Stimulated activated CD4-positive, alpha-beta T cell treated with anti-CD3 and anti-CD28 coated beads, Interleukin-15, amount 100 ng/mL, for 48 hours (primary cell): ENCODE measurements at regions not wholly inside any gene's neighbourhood (a gene's known extent, or its start where the extent isn't known, plus 50 kb on each side); places are given as distances from the start of the nearest gene placed in this dataset.
"Not testable (repeated sequence)": the region's sequence is repeated elsewhere in the genome, so short reads cannot be mapped to it uniquely, and the experiment has no call there.

Source experiments
- DNase-seq, 2 donors: peaks; one replicate each; pipeline ENCODE4 v3.0.0-alpha.2; 2020; ENCODE audit warnings: low read depth in 2 of 2

GRCh38 chr3:27629366-27629765 is 92.8 kb downstream of the EOMES start:
- DNase-seq: no peak

DNA sequence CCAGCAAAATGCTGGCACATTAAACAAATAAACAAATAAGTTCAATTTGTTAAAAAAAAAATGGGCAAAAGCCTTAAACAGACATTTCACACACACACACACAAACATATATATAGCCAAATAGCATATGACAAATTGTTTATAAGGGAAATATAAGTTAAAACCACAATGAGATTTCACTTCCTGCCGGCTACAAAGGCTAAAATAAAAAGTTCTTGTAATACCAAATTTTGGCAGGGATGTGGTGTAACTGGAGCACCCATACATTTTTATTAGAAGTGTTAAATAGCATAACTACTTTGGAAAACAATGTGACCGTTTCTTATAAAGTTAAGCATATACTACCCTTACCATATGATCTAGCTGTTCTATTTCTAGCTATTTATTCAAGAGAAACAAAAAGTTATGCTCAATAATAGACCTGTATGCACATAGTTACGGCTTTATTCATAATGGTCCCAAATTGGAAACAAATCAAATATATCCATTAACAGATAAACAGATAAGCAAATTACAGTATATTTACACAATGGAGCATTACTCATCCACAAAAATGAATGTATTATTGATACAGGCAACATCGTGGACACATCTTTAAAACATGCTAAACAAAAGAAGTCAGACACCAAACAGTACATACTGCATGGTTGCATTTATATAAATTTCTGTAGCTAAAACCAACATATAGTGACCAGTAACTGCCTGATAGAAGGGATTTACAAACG is 93.9 kb downstream of the EOMES start:
- no peak for DNase-seq

DNA sequence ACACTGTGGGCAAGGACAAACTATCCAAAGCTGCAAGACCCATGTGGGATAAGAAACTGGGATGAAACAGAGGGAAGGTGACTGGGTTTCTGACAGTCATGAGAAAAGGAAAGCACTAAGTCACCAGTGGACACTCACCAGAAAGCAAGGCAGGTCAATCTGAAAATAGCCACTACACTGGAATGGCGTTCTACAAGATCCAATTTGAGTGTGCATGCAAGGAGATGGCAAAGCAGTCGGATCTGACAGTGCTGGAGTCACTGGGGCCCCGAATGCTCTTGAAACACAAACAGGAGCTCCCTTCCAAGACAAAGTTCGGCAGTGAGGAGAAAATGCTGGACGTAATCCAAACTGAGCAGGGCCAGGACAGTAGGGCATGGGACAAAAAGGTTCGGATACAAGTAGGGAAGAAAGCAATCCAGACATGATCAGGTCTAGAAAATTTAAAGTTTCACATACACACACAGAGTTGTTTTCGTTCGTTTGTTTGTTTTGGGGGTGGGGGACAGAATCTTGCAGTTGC is 95.5 kb downstream of the EOMES start:
- DNase-seq: no peak

DNA sequence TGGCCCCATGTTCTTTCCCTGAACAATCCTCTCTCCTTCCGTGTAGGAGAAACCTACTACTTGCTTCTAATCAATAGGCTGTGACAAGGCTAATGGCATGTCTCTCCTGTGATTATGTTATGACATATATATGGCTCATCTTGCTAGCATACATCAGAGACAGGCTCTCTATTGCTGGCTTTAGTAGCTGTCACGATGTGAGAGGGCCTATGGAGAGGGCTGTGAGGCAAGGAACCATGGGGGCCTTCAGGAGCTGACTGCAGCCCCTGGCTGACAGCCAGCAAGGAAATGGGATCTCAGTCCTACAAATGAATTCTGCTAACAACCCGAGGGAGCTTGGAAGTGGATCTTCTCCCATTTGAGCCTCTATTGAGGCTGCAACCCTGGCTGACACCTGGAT is 96.3 kb downstream of the EOMES start:
- no peak for DNase-seq

- no peak for DNase-seq
Observed at GRCh38 chr3:27623085-27623753, 98.9 kb downstream of the EOMES start.

DNA sequence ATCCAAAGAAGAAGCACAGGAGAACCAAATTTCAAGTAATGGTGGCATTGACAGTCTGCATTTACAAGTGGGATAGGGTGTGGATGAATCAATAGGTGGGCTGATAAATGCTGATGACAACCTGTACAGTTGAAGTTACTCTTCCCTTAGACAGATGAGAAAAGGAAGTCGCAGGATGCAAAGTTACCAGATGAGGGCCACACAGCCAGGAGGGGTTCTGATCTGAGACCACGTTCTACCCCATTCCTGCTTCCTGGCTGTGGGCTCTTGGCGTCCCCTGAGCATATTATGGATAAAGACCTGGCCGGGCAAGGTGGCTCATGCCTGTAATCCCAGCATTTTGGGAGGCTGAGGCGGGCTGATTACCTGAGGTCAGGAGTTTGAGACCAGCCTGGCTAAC is 104.6 kb downstream of the EOMES start:
- DNase-seq: no peak

- no peak for DNase-seq
Observed at GRCh38 chr3:27616031-27616430, 106.1 kb downstream of the EOMES start.

DNA sequence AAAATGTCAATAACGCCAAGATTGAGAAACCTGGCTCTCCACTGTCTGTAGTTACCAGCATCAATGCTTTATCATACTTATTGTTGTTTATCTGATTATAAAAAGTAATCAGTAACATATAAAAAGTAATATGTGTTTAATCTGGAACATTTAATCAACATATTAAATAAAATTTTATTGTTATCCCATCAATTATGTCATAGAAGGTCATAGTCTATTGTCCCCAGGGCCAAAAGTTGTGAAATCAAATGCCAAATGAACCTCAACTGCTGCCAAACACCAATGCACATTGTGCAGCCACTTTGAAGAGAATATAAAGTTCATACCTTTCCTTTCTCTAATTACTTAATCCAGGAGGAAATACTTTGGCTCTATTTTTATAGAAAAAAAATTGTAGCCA is 106.6 kb downstream of the EOMES start:
- no peak for DNase-seq

GRCh38 chr3:27614592-27614991 is 107.5 kb downstream of the EOMES start:
- DNase-seq: no peak

- DNase-seq: no peak
Observed at GRCh38 chr3:27613846-27614500, 108.2 kb downstream of the EOMES start.

- DNase-seq: no peak
Observed at GRCh38 chr3:27610800-27611525, 111.2 kb downstream of the EOMES start.

DNA sequence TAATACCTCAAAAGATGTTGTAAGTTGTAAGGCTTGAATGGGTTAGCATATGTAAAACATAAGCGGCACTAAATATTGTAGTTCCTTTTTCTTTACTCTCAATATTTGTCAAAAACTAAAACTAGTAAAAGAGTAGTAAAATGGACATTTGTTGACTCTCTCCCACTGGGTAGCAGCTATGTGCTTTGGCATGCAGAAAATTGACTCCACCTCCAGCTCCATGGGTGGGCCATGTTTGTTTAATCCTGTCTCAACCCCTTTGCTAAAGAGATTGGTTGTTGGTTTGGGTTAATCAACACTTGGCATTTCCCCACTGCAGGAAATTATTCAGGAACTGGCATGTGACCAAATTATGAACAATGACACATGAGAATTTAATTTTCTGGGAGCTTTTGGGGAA is 114.8 kb downstream of the EOMES start:
- DNase-seq: no peak

- DNase-seq: no peak
Observed at GRCh38 chr3:27606537-27606936, 115.6 kb downstream of the EOMES start.

- not testable (repeated sequence) for DNase-seq
Observed at GRCh38 chr3:27601311-27601710, 117.1 kb upstream of the SLC4A7 start.

GRCh38 chr3:27599741-27600140 is 115.6 kb upstream of the SLC4A7 start:
- DNase-seq: not testable (repeated sequence)

DNA sequence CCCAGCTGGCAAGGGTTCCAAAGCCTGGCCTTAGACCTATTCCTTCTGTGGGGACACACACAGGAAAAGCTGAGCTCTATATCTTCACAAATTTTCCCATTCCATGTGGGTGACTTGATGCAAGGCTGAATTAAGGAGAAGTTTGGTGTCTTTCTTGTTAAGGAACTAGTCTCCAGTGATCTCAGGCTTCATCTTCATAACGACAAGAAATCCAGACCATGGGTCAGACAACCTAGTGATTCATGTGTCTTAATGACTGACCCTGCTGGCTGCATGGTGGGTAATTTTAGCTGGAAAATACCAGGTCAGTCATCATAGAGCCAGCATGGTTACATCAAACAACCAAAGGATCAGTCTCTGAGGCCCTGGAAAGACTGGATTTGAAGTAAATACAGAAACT is 112.7 kb upstream of the SLC4A7 start:
- DNase-seq: no peak

DNA sequence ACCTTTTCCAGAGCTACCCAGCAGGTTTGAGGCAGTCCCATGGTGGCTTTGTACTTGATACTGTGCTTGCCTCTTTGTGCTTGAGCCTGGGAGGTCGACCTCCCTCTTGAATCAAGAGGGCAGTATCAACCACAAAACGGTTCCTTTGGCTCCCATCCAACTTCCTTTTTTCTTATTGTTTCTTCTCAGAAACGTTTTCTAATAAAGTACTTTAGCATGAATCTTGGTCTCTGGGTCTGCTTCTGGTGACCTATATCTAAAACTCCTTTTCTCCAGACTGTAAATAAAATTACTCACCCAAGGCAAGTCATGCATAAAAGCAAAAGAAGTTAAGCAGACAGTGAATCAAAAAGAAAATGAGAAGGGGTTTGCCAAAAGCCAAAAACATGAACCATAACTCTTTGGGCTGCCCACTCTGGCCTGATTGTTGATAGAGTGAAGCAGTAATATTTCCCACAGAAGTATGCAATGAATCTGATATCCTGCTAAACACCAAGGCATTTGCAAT is 112.2 kb upstream of the SLC4A7 start:
- no peak for DNase-seq

- DNase-seq: no peak
Observed at GRCh38 chr3:27594096-27594690, 110.0 kb upstream of the SLC4A7 start.

- DNase-seq: no peak
Observed at GRCh38 chr3:27593173-27593572, 109.0 kb upstream of the SLC4A7 start.

DNA sequence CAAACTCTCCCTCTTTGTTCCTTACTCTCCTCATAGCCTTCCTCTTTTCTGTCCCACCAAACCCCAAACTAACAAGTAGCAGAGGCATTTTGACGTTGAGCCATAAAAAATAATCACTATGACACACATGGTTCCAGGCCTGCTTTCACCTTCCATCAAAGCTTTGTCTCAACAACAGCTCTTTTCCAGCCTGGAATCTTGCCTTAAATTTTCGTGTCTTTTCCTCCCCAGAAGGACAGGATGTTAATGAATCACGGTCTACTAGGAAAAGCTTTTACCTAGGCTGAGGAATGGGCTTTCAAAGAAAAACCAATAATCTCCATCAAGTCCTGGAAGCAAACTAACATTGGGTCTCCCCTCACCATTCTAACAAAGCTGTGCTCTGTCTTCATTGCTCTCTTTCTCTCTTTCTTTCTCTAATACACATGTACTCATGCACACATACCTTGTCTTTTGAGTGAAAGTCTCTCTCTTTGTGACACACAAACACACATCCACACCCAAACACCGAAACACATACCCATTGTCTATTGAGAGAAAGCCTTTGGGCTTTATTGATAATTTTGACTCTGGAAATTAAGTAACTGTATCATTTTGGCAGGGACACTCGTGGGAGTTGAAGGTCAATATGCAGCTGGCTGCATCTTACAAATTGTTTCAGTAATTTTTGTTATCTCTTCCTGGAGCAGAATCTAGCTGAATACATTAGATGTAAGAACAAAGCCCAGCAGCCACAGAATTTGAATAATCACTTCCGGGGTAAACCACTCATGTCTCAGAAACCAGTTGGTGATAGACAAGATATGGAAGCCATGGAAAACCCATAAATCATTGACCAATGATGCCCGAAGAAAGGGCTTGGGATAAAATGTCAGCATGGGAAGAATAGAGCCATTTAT is 107.4 kb upstream of the SLC4A7 start:
- no peak for DNase-seq
